HCT116 (cell line): ENCODE measurements at regions not wholly inside any gene's neighbourhood (a gene's known extent, or its start where the extent isn't known, plus 50 kb on each side); places are given as distances from the start of the nearest gene placed in this dataset.
A peak's percentile ranks its signal among the peaks of the same experiment; 100 is the strongest.

Experiments
- ATAC-seq: fragments of 200-7000 bp; cut with Tn5 transposase; 2 replicates; pipeline ENCODE4 v1.9.1; 2020; ENCODE audit warnings: mild to moderate bottlenecking, moderate library complexity
- BruUV-seq: library from RNA; stranded (reverse); fragments of 400-500 nt; replicated peaks from 2 replicates; lab custom pipeline; 2021; lab: Mats Ljungman, UMichigan
- CTCF ChIA-PET: fragments of 300-600 bp; sonication (Branson Sonifier 250); formaldehyde crosslinking; loops from one replicate; lab custom pipeline; 2021; ENCODE audit warnings: antibody characterized with exemption; lab: Charles Lee
- POLR2A ChIA-PET: fragments of 300-600, 350-600 bp; sonication (Branson Sonifier 250); formaldehyde crosslinking; loops from one replicate; lab custom pipeline; 2021; ENCODE audit warnings: antibody characterized with exemption; lab: Charles Lee
- RAD21 ChIA-PET, 2 experiments: fragments of 300-600 bp; sonication (Branson Sonifier 250); formaldehyde crosslinking; loops; one replicate each; lab custom pipeline; 2023; ENCODE audit warnings: low total read pairs in 2 of 2; ENCODE audit not compliant: uncharacterized antibody in 2 of 2, unreplicated experiment in 2 of 2, low non-redundant PET in 1 of 2; lab: Charles Lee
- DNase-seq: peaks from one replicate; pipeline ENCODE4 v3.0.0-alpha.2; 2010; ENCODE audit warnings: low read depth, low spot score
- H2AFZ ChIP-seq: fragments of 200-600 bp; shearing (Covaris generic), sonication (generic); 2 replicates; pipeline ENCODE4 v1.6.1; 2017; ENCODE audit warnings: low read depth, mixed run types, mixed read lengths, antibody characterized with exemption, low read length; ENCODE audit not compliant: poor library complexity, severe bottlenecking
- H3K27ac ChIP-seq: 2 replicates; pipeline ENCODE4 v1.5.1; 2012; ENCODE audit warnings: low read depth, low read length
- H3K27me3 ChIP-seq: fragments of 200-600 bp; sonication (generic); 2 replicates; pipeline ENCODE4 v1.6.1; 2016; ENCODE audit warnings: mixed run types, low read length, mixed read lengths; ENCODE audit not compliant: insufficient read depth
- H3K36me3 ChIP-seq, 2 experiments: fragments of 200-500 bp in 1 of 2; fragments of 200-600 bp in 1 of 2; sonication (Bioruptor generic) in 1 of 2; sonication (generic) in 1 of 2; 2 replicates each; pipeline versions ENCODE4 v1.5.1 to v1.6.1; 2014 to 2016; ENCODE audit warnings: low read length in 2 of 2, inconsistent platforms in 1 of 2, mixed read lengths in 1 of 2, mixed run types in 1 of 2; ENCODE audit not compliant: insufficient read depth in 2 of 2, control insufficient read depth in 1 of 2
- H3K4me1 ChIP-seq, 2 experiments: fragments of 200-600 bp in 1 of 2; sonication (generic) in 1 of 2; 2 replicates each; pipeline versions ENCODE4 v1.5.1 to v1.6.1; 2012 to 2017; ENCODE audit warnings: low read length in 2 of 2, inconsistent platforms in 1 of 2, mild to moderate bottlenecking in 1 of 2, mixed read lengths in 1 of 2, mixed run types in 1 of 2, moderate library complexity in 1 of 2; ENCODE audit not compliant: insufficient read depth in 2 of 2, control insufficient read depth in 1 of 2
- H3K4me2 ChIP-seq: fragments of 200-600 bp; sonication (generic); 2 replicates; pipeline ENCODE4 v1.6.1; 2017; ENCODE audit warnings: mixed run types, low read length, mixed read lengths
- H3K4me3 ChIP-seq, 2 experiments: fragments of 200-600 bp in 1 of 2; sonication (generic) in 1 of 2; replicated peaks in 1 of 2; 2 replicates each; pipeline ENCODE4 v1.5.1; 2011 to 2016; ENCODE audit warnings: low read length in 2 of 2, control low read depth in 1 of 2, low read depth in 1 of 2, mild to moderate bottlenecking in 1 of 2, mixed read lengths in 1 of 2, mixed run types in 1 of 2
- H3K79me2 ChIP-seq: fragments of 200-600 bp; sonication (generic); 2 replicates; pipeline ENCODE4 v1.6.1; 2017; ENCODE audit warnings: mild to moderate bottlenecking, mixed run types, low read length, moderate library complexity, mixed read lengths; ENCODE audit not compliant: insufficient read depth
- H3K9ac ChIP-seq: fragments of 200-600 bp; sonication (generic); 2 replicates; pipeline ENCODE4 v1.6.1; 2016; ENCODE audit warnings: low read length, mixed read lengths
- H3K9me2 ChIP-seq: fragments of 200-600 bp; sonication (generic), shearing (Covaris generic); 2 replicates; pipeline ENCODE4 v1.6.1; 2017; ENCODE audit warnings: mixed run types, mild to moderate bottlenecking, moderate library complexity; ENCODE audit not compliant: insufficient read depth
- H3K9me3 ChIP-seq, 2 experiments: fragments of 200-500 bp in 1 of 2; fragments of 200-600 bp in 1 of 2; sonication (Bioruptor generic) in 1 of 2; sonication (generic) in 1 of 2; 2 replicates each; pipeline ENCODE4 v1.6.1; 2014 to 2017; ENCODE audit warnings: low read length in 2 of 2, mixed read lengths in 2 of 2, inconsistent platforms in 1 of 2, low read depth in 1 of 2, mild to moderate bottlenecking in 1 of 2, mixed run types in 1 of 2, moderate library complexity in 1 of 2; ENCODE audit not compliant: control insufficient read depth in 1 of 2, insufficient read depth in 1 of 2
- H4K20me1 ChIP-seq: fragments of 200-600 bp; sonication (generic), shearing (Covaris generic); 2 replicates; pipeline ENCODE4 v1.6.1; 2017; ENCODE audit warnings: mixed run types, mild to moderate bottlenecking, moderate library complexity; ENCODE audit not compliant: insufficient read depth
- CBX3 ChIP-seq: IDR thresholded peaks from 2 replicates; pipeline ENCODE4 v1.6.1; 2012; ENCODE audit warnings: low read depth
- EZH2 ChIP-seq: fragments of 200-600 bp; sonication (generic); IDR thresholded peaks from 2 replicates; pipeline ENCODE4 v1.6.1; 2017; ENCODE audit warnings: antibody characterized with exemption, mixed run types
- FOSL1 ChIP-seq: IDR thresholded peaks from 2 replicates; pipeline ENCODE4 v1.6.1; 2012; ENCODE audit warnings: low read depth
- JUND ChIP-seq: IDR thresholded peaks from 2 replicates; pipeline ENCODE4 v1.6.1; 2012
- SIN3A ChIP-seq: IDR thresholded peaks from 2 replicates; pipeline ENCODE4 v1.6.1; 2012; ENCODE audit warnings: low read depth
- SP1 ChIP-seq: IDR thresholded peaks from 2 replicates; pipeline ENCODE4 v1.6.1; 2012; ENCODE audit warnings: low read depth
- intact Hi-C: fragments of 100-400 bp; cut with micrococcal nuclease; formaldehyde crosslinking; loops from 2 replicates; pipeline ENCODE4 v1.10.0; 2022
- TF ChIP-seq, protein P1 (sequence below): IDR thresholded peaks from 2 replicates; pipeline ENCODE4 v1.6.1; 2011; ENCODE audit warnings: mild to moderate bottlenecking, low read length, moderate library complexity; ENCODE audit not compliant: insufficient replicate concordance; ENCODE audit errors: extremely low read depth
- TF ChIP-seq, protein P2 (sequence below): IDR thresholded peaks from 2 replicates; pipeline ENCODE4 v1.6.1; 2012

- ChIA-PET CTCF (interaction anchor here (0.6 to 3.2 kb wide), 7 partner anchors 9 to 998 kb away, joined by 3 to 28 read pairs (median 3); no protein-coding TSS in a partner anchor), POLR2A (interaction anchor here (1.6 to 1.8 kb wide), 2 partner anchors 12 to 19 kb away, joined by 5 read pairs; no protein-coding TSS in a partner anchor), RAD21 (interaction anchor here in 1 of 2 experiments (0.8 kb wide), 1 partner anchor 16 kb away, joined by 3 read pairs; no protein-coding TSS in a partner anchor)
- BruUV-seq = no TSS peak
- Histone ChIP-seq H3K9me2 (no peaks in the 10 kb centered on the region), H3K27me3 (no peaks in the 10 kb centered on the region), H3K9ac (no peak overlapping the region), H3K36me3 (no peaks in the 10 kb centered on the region), H3K79me2 (no peaks in the 10 kb centered on the region), H3K9me3 (peaks cover 0 to 9% of the 10 kb centered on the region in 2 experiments; a peak in 1 of 4 replicates), H3K27ac (no peak overlapping the region), H3K4me2 (peak overlapping the region; percentile 51), H3K4me3 (no peak overlapping the region), H4K20me1 (no peaks in the 10 kb centered on the region), H2AFZ (peak overlapping the region; percentile 19), H3K4me1 (peaks cover 7 to 23% of the 10 kb centered on the region in 2 experiments)
- no peak for TF ChIP-seq EZH2
- TF ChIP-seq JUND = peak; percentile 82
- TF ChIP-seq FOSL1 = peak; percentile 84
- TF ChIP-seq SP1 = peak; percentile 61; the same call in 1 of the 2 replicates
- TF ChIP-seq, protein P1, sequence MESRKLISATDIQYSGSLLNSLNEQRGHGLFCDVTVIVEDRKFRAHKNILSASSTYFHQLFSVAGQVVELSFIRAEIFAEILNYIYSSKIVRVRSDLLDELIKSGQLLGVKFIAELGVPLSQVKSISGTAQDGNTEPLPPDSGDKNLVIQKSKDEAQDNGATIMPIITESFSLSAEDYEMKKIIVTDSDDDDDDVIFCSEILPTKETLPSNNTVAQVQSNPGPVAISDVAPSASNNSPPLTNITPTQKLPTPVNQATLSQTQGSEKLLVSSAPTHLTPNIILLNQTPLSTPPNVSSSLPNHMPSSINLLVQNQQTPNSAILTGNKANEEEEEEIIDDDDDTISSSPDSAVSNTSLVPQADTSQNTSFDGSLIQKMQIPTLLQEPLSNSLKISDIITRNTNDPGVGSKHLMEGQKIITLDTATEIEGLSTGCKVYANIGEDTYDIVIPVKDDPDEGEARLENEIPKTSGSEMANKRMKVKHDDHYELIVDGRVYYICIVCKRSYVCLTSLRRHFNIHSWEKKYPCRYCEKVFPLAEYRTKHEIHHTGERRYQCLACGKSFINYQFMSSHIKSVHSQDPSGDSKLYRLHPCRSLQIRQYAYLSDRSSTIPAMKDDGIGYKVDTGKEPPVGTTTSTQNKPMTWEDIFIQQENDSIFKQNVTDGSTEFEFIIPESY = no peak
- TF ChIP-seq SIN3A = peak; percentile 83
- peak; percentile 75; the same call in 1 of the 2 replicates for TF ChIP-seq CBX3
- TF ChIP-seq, protein P2, sequence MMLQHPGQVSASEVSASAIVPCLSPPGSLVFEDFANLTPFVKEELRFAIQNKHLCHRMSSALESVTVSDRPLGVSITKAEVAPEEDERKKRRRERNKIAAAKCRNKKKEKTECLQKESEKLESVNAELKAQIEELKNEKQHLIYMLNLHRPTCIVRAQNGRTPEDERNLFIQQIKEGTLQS = no peak
- intact Hi-C loops = no loop called here
- ATAC-seq (peak; percentile 86), DNase-seq (peak; percentile 77)
These were observed 80.7 kb upstream of the EMX2 start for GRCh38 chr10:117461766-117462423.
